Mesodermal cell (in vitro differentiated cells): ENCODE measurements at regions not wholly inside any gene's neighbourhood (a gene's known extent, or its start where the extent isn't known, plus 50 kb on each side); places are given as distances from the start of the nearest gene placed in this dataset.

Source experiments
- H3K27ac ChIP-seq: 2 replicates; pipeline ENCODE4 v1.7.0; 2013; ENCODE audit warnings: mild to moderate bottlenecking, low read depth, low read length, moderate library complexity; ENCODE audit not compliant: severe bottlenecking
- H3K36me3 ChIP-seq: 2 replicates; pipeline ENCODE4 v1.7.1; 2013; ENCODE audit warnings: mild to moderate bottlenecking, low read length, moderate library complexity; ENCODE audit not compliant: control insufficient read depth, insufficient read depth
- H3K4me1 ChIP-seq: one replicate; pipeline ENCODE4 v1.7.1; 2013; ENCODE audit warnings: mild to moderate bottlenecking, low read length; ENCODE audit not compliant: insufficient read depth, control insufficient read depth, poor library complexity, severe bottlenecking
- H3K4me3 ChIP-seq: 2 replicates; pipeline ENCODE4 v1.7.0; 2013; ENCODE audit warnings: low read length, control low read depth, mild to moderate bottlenecking; ENCODE audit not compliant: insufficient read depth, poor library complexity, severe bottlenecking; ENCODE audit errors: extremely low read depth
- H3K9me3 ChIP-seq: 2 replicates; pipeline ENCODE4 v1.7.1; 2013; ENCODE audit warnings: mild to moderate bottlenecking, low read length, moderate library complexity; ENCODE audit not compliant: control insufficient read depth
- WGBS, 2 experiments: methylation state at CpG; one replicate each; pipeline ENCODE4 v1.1.5; 2013; ENCODE audit warnings: missing lambda C conversion rate in 2 of 2; ENCODE audit not compliant: insufficient coverage in 2 of 2; 5-methylcytosine and 5-hydroxymethylcytosine counted together

DNA sequence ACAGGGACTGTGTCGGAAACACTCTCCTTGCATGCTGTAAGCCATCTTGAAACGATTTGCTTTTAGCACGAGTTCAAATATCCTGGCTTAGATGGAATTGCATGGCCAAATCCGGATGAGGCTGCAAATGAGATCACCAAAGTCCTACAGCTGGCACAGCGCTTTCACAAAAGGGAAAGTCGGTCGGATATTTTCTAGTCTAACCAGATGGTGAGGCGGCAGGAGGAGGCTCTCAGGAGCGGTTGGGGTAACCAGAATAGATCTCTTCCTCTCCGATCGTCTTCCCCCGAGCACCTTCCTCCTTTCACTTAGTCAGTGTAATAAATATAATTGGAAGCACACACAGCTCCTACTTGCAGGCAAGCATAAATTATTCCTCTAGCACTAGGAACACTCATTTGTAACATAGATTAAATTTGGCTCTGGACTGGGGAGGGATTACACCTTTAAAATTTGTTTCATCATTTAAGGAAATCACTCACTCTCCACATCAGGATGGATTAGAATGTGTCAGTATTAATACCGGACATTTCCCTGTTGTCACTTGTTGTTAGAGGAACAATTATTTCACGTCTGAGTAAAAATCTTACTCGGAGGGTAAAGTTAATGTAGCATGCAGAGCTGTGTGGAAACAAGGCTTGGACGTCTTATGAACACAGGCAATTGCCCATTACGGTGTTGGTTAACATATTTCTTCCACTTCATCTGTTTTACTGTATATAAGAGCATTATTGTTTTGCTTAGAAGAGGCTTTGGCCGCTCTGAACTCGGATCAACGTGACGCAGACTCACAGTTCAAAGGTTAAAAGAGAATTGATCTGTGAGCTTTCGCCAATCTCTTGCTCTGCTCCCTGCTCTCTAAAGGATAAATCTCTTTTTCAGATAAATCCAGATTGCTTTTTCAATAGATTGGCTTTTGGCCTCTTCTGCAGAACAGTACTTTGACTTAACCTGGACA, 857.9 kb downstream of the TYW1 start:
- H3K9me3 ChIP-seq, result no peaks in the 10 kb centered on the region
- H3K4me3 ChIP-seq, result no peak overlapping the region
- peaks cover 2% of the 10 kb centered on the region for H3K4me1 ChIP-seq
- no peaks in the 10 kb centered on the region for H3K36me3 ChIP-seq
- WGBS, 2 experiments, result 91 to 92% methylated on average over 13 to 15 of the region's 22 CpGs
- H3K27ac ChIP-seq, result no peak overlapping the region

DNA sequence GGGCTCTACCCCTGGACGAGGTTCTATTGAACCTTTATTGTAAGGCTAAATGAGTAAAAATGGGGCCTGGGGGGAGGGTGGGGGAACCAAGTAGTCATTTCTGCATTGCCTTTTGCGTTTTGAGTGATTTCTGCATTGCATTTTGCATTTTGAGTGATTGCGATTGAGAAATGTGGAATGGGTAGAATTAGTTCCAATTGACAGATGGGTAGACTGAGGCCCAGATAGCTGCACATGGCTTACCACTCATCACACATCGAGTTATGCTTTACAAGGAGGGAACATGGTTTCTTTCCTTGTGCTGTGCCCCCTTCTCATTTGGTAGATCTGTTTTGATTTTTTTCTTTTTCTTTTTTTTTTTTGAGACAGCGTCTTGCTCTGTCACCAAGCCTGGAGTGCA, 858.7 kb downstream of the TYW1 start:
- Histone ChIP-seq H3K4me1 (peaks cover 2% of the 10 kb centered on the region), H3K27ac (no peak overlapping the region), H3K36me3 (no peaks in the 10 kb centered on the region), H3K4me3 (no peak overlapping the region), H3K9me3 (no peaks in the 10 kb centered on the region)
- 50 to 95% methylated on average over 2 of the region's 5 CpGs for WGBS, 2 experiments

DNA sequence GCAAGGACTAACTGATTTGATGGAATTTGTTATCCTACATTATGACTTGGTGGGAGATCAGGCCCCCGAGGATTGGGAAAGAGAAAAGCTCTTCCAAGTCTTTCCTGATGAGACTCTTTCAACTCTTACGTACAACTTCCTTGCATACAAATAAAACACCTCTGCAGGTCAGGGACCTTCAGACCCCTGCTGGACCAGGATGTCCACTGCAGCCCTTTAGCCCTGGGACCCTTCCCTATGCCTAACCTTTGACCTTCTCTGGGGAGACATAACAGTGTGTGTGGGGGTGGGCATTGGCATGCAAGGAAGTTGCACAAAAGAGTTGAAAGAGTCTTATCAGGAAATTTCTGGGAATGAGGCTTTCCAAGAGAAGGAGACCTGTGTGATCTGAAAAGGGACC, 859.4 kb downstream of the TYW1 start:
- WGBS, 2 experiments, result no CpG with 5 or more reads among the region's 2 CpGs
- H3K4me3 ChIP-seq, result no peak overlapping the region
- no peaks in the 10 kb centered on the region for H3K36me3 ChIP-seq
- H3K27ac ChIP-seq, result no peak overlapping the region
- peaks cover 2% of the 10 kb centered on the region for H3K4me1 ChIP-seq
- H3K9me3 ChIP-seq, result no peaks in the 10 kb centered on the region

DNA sequence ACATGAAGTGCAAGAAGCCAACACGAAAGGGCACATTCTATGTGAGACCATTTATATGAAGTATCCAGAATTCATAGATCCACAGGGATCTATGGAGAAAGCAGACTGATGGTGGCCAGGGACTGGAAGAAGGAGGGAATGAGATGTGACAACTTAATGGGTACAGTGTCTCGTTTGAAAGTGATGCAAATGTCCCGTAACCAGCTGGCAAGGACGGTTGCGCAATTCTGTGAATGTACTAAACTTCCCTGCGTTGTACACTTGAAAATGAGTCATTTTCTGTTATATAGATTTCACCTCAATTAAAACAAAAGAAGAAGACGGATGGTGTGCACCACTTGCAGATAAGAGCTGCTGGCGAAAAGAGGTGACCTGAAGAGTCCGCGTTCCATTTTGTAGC, 861.1 kb downstream of the TYW1 start:
- Histone ChIP-seq H3K36me3 (no peaks in the 10 kb centered on the region), H3K4me1 (peaks cover 2% of the 10 kb centered on the region), H3K27ac (no peak overlapping the region), H3K4me3 (no peak overlapping the region), H3K9me3 (peaks cover 12% of the 10 kb centered on the region)
- 86 to 96% methylated on average over 4 to 9 of the region's 10 CpGs for WGBS, 2 experiments

DNA sequence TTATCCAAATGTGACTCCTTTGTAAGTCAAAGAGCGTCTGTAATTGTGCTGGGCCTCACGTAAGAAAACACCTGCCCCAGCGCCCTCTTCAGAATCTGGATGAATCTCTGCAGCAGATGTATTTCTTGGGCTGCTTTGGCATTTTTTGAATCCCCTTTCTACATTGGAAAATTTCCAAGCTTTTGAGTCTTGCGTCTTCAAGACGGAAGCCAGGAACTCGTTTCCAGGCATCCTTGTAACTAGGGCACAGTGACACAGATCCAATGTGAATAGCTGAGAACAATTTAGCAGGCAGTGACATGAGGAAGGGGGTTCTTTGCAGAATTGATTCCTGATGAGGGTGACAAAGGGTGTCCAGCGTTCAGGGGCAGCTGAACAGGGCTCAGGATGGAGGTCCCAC, 862.3 kb downstream of the TYW1 start:
- Histone ChIP-seq H3K4me3 (no peak overlapping the region), H3K36me3 (no peaks in the 10 kb centered on the region), H3K4me1 (peaks cover 2% of the 10 kb centered on the region), H3K27ac (no peak overlapping the region), H3K9me3 (peaks cover 12% of the 10 kb centered on the region)
- 84 to 90% methylated on average over 6 to 7 of the region's 7 CpGs for whole genome bisulfite sequencing, 2 experiments

DNA sequence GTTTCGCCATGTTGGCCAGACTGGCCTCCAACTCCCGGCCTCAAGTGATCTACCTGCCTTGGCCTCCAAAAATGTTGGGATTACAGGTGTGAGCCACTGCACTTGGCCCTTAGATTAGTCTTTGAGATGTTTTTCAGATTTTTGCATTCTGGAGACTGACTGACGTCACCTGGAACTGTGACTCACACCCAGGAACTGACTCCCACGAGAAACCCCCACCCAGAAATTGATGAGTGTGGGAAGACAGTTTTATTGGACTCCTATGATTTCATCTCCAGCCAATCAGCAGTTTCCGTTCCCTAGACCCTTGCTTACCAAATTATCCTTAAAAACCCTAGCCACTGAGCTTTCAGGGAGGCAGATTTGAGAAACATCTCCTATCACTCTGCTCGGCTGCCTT, 867.3 kb downstream of the TYW1 start:
- 84 to 100% methylated on average over 1 to 3 of the region's 6 CpGs for WGBS, 2 experiments
- H3K4me1 ChIP-seq, result no peaks in the 10 kb centered on the region
- no peak overlapping the region for H3K4me3 ChIP-seq
- H3K27ac ChIP-seq, result no peak overlapping the region
- H3K36me3 ChIP-seq, result no peaks in the 10 kb centered on the region
- H3K9me3 ChIP-seq, result peaks cover 12% of the 10 kb centered on the region

DNA sequence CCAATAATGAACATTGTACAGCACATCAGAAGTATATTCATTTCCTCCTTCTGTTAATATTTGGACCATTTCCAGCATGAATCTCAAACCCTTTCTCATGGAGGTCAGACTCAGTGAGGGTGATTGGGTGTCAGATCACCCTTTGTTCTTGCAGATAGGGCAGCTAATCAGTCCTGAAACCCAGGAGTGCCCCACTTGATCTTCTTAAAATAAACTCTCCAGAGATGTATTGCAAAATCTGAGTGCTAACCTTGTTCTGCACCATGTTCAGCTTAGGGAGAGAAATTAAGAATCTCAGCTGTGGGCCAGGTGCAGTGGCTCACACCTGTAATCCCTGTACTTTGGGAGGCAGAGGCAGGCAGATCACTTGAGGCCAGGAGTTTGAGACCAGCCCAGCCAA, 869.4 kb downstream of the TYW1 start:
- Histone ChIP-seq H3K4me1 (no peaks in the 10 kb centered on the region), H3K4me3 (no peak overlapping the region), H3K36me3 (no peaks in the 10 kb centered on the region), H3K9me3 (peaks cover 12% of the 10 kb centered on the region), H3K27ac (no peak overlapping the region)

DNA sequence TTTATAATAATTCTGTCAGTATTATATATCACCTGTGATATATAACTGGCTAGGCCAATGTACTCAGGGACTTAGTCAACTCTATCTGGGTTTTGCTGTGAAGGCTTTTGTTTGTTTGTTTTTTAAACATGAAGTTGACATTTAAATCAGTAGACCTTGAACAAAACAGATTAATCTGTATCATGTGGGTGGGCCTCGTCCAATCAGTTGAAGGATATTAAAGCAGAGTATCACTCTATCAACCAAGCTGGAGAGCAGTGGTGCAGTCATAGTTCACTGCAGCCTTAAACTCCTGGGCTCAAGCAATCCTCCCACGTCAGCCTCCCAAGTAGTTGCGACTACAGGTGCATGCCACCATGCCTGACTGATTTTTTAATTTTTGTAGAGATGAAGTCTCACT, 870.2 kb downstream of the TYW1 start:
- 88 to 90% methylated on average over 2 to 3 of the region's 3 CpGs for WGBS, 2 experiments
- Histone ChIP-seq H3K4me3 (no peak overlapping the region), H3K27ac (no peak overlapping the region), H3K4me1 (no peaks in the 10 kb centered on the region), H3K36me3 (no peaks in the 10 kb centered on the region), H3K9me3 (peaks cover 8% of the 10 kb centered on the region)

DNA sequence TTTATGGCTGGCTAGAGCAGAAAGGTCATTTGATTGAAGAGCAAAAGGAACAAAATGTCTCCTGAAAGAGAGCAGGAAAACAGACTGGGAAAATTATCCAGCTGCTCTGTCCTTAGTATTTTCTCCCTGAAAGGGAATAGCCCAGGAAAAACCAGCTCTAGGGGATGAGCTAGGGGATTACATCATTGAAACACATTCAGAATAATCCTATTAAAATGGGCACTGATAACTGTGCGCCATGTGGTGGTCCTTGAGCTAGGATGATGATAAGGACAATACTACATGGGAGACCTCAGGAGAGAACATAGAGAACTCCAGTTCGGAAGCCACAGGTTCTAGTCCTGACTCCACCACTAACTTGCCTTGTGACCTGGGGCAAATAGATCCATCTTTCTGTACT, 873.8 kb downstream of the TYW1 start:
- H3K9me3 ChIP-seq, result no peaks in the 10 kb centered on the region
- no peak overlapping the region for H3K4me3 ChIP-seq
- H3K4me1 ChIP-seq, result no peaks in the 10 kb centered on the region
- H3K27ac ChIP-seq, result no peak overlapping the region
- no CpG with 5 or more reads among the region's 2 CpGs for WGBS, 2 experiments
- no peaks in the 10 kb centered on the region for H3K36me3 ChIP-seq

DNA sequence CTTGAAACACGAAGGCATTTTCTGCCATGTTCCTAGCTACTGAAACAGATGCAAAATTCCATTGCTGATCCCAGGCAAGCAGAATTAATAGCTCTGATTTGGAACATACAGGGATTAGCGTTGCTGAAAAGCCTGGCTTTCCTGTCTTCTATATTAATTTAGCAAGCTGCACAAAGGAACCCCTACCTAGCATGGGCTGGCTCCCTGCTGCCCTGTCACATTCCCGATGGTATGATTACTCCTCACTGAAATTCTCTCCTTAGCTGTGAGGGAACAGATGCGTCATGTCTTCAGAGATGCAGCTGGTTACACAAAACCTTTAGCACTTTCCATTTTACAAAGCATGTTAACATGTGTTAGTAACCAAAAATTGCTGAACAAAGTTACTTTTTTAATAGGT, 878.9 kb downstream of the TYW1 start:
- no peaks in the 10 kb centered on the region for H3K4me1 ChIP-seq
- H3K4me3 ChIP-seq, result no peak overlapping the region
- H3K9me3 ChIP-seq, result no peaks in the 10 kb centered on the region
- H3K36me3 ChIP-seq, result no peaks in the 10 kb centered on the region
- 70 to 73% methylated on average over 2 to 3 of the region's 4 CpGs for WGBS, 2 experiments
- no peak overlapping the region for H3K27ac ChIP-seq

DNA sequence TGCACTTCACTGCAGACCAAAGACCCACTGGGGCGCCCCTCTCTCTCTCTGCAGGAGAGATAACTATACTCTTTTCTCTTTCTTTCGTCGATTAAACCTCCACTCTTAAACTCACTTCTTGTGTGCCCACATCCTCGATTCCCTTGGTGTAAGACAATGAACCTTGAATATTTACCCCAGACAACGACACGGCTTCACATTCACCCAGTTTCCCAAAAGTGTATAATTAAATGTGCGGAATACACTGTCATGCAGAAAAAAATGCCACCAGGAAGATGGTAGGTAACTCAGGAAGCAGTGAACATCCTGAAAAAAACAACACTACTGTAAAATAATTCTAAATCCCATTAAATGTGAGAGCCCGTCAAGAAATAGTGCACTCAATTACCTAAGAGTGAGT, 882.2 kb downstream of the TYW1 start:
- Histone ChIP-seq H3K4me1 (no peaks in the 10 kb centered on the region), H3K36me3 (no peaks in the 10 kb centered on the region), H3K4me3 (no peak overlapping the region), H3K27ac (no peak overlapping the region), H3K9me3 (no peaks in the 10 kb centered on the region)
- 87 to 92% methylated on average over 3 of the region's 8 CpGs for WGBS, 2 experiments
